Activated CD8-positive, alpha-beta memory T cell treated with anti-CD3 and anti-CD28 coated beads for 24 hours (primary cell): ENCODE measurements at regions not wholly inside any gene's neighbourhood (a gene's known extent, or its start where the extent isn't known, plus 50 kb on each side); places are given as distances from the start of the nearest gene placed in this dataset.

Experiments used
- DNase-seq: peaks from one replicate; pipeline ENCODE4 v3.0.0-alpha.2; 2020

DNA sequence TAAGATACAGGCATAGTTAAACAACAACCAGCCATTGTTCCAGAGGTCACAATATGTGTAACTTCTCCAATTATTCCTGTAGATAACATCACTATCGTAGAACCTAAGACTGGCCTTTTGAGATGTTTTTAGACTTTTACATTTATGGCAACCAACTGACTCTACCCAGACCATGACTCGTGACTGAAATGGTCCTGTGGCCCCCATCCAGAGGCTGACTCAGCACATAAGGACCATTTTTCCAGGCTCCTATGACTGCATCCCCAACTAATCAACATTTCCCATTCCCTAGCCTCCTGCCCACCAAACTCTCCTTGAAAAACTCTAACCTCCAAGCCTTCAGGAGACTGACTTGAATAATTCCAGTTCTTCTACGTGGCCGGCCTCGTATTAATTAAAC, 52.6 kb upstream of the NID2 start:
- DNase-seq: no peak

DNA sequence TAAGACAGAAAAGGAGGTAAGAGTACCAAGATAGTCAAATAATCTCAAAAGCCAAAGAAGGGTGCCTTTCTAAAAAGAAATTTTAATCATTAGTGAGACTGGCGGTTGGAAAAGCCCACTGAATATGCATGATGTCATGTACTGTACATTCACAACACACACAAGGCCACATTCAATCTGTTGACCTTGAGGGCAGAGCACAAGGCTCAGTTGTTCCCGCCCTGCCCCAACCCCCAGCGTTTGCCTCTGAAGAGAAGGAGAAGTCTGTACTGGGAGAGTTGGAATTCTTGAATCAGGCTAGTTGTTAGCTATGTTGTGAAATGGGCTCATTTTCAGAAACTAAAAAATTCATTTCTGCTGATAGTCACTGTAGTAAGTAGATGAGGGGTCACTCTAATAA, 50.2 kb upstream of the NID2 start:
- no peak for DNase-seq
